ENCODE measurements at regions not wholly inside any gene's neighbourhood (a gene's known extent, or its start where the extent isn't known, plus 50 kb on each side); places are given as distances from the start of the nearest gene placed in this dataset.

DNA sequence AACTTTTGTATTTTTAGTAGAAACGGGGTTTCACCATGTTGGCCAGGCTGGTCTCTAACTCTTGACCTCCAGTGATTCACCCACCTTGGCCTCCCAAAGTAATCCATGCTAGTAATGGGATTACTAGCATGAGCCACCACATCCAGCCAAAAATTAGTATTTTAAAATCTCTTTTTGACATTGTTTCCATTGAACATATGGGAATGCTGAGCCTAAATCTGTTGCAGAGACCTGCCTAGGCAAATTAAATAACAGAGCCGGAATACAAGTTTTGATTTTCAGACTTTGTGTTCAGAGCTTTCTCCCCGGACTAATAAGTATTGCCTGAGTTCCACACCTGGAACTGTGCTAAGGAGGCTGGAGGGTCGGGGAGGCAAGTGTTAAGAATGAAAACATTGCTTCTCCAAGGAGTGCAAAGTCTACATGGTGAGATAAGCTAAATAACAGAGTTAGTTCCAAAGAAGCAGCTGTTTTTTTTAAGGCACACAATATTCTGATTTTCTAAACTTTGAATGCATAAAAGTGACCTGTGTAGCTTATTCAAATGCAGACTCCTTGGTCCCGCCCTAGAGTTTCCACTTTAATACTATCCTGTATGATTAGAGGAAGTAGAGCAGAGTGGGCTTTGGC lies 150.6 kb upstream of the CELF4 start:
- TF ChIP-seq, protein P1, sequence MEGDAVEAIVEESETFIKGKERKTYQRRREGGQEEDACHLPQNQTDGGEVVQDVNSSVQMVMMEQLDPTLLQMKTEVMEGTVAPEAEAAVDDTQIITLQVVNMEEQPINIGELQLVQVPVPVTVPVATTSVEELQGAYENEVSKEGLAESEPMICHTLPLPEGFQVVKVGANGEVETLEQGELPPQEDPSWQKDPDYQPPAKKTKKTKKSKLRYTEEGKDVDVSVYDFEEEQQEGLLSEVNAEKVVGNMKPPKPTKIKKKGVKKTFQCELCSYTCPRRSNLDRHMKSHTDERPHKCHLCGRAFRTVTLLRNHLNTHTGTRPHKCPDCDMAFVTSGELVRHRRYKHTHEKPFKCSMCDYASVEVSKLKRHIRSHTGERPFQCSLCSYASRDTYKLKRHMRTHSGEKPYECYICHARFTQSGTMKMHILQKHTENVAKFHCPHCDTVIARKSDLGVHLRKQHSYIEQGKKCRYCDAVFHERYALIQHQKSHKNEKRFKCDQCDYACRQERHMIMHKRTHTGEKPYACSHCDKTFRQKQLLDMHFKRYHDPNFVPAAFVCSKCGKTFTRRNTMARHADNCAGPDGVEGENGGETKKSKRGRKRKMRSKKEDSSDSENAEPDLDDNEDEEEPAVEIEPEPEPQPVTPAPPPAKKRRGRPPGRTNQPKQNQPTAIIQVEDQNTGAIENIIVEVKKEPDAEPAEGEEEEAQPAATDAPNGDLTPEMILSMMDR (IDR thresholded peaks at IDR 0.05): no peak
- TF ChIP-seq POLR2A (IDR thresholded peaks at IDR 0.05): no peak
